Activated CD8-positive, alpha-beta memory T cell treated with anti-CD3 and anti-CD28 coated beads for 1 hour (primary cell): ENCODE measurements at regions not wholly inside any gene's neighbourhood (a gene's known extent, or its start where the extent isn't known, plus 50 kb on each side); places are given as distances from the start of the nearest gene placed in this dataset.

Experiments used
- DNase-seq, 2 donors: peaks; one replicate each; pipeline ENCODE4 v3.0.0-alpha.2; 2020; ENCODE audit warnings: low read depth in 1 of 2; ENCODE audit errors: extremely low read depth in 1 of 2

DNA sequence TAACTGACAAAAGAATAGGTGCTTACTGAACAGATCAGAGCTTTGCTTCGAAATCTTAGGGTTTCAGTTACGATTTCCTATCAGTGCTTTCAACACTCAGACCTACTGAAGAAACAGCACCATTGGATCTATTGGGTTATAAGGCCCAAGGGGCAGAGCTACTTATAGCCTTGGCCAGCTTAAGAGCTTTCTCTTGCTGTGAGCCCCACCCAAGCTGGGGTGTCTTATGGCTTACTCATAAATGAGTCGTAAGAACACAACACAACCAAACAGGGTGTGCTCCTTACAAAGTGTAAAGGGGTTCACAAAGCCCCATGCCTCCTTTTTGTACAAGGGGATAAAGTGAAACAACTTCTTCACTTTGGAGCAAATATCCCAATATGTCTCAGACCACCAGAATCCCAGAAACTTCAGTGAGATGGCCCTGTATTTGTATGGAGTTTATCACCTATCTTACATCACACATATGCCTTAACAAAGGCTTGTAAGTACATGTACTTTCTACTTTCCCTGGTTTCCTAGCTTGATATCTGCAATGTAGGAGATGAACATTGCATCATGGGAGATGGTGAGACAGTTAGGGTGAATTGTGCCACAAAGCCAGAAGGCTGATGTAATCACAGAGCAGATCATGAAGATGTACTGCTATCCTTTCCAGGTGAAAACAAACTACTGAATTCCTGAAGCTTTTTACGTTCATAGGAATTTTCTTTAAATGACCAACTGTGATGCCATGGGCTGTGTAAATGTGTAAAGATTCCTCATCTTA, 115.5 kb upstream of the GLI2 start:
- DNase-seq = no peak

DNA sequence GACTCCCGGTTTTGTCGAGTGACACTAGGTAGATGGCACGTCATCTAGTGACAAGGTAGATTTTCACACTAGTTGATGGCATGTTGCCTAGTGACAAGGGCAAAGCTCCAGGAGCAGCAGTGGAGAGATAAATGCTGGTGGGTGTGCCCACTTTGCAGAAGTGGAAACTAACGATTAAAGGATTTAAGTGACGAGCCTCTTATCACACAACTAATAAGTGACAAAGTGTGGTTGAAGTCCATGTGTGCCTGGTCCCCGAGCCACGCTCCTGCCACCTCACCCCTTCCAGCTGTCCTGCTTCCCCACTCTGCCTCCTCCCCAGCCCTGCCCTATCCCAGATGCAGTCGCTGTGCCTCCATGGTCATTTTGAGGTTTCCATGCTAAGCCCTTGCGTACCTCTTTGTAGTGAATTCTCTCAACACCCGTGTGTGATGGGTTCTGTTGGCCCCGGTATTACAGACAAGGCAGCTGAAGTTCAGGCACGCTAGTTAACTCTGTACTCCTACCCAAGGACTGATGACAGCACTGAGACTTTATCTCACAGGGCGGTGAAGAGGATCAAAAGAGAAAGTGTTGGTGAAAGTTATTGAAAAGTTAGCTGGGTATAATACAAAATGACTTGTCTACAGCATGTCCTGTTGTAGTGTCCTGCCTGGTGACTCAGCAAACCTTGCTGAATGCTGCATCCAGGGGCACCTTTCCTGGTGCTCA, 113.4 kb upstream of the GLI2 start:
- no peak for DNase-seq

GRCh38 chr2:120622886-120623753, 112.5 kb upstream of the GLI2 start:
- DNase-seq = no peak

DNA sequence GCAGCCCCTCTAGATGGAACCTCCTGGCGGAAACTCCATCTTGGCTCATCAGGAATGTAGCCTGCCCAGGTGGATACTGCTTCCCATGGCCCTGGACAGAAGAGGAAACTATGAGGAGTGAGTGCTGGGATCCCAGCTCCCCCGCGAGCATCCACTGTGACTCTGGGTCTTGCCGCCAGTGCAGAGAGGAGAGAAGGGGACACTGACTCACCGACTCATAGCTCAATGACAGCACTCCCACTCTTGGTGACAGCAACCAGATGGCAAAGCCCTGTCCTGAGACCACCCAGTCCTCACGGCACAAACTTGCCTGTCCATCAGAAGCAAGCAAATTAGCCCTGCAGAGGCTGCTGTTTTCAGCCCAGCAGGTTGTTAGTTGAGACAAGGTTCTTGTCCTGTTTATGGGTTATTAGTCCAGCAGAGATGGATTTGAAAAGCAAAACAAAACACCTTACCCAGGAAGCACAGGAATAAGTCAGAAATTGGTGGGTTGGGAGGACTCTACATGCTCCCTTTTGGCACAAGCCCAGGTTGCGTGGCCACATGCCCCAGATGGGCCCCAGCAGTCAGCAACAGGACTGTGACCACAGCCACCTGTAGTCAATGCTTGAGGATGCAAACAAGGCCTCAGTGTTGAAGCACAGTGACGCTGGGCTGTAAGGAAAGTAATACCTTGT, 111.5 kb upstream of the GLI2 start:
- DNase-seq = no peak

GRCh38 chr2:120624738-120625446, 110.8 kb upstream of the GLI2 start:
- no peak for DNase-seq

DNA sequence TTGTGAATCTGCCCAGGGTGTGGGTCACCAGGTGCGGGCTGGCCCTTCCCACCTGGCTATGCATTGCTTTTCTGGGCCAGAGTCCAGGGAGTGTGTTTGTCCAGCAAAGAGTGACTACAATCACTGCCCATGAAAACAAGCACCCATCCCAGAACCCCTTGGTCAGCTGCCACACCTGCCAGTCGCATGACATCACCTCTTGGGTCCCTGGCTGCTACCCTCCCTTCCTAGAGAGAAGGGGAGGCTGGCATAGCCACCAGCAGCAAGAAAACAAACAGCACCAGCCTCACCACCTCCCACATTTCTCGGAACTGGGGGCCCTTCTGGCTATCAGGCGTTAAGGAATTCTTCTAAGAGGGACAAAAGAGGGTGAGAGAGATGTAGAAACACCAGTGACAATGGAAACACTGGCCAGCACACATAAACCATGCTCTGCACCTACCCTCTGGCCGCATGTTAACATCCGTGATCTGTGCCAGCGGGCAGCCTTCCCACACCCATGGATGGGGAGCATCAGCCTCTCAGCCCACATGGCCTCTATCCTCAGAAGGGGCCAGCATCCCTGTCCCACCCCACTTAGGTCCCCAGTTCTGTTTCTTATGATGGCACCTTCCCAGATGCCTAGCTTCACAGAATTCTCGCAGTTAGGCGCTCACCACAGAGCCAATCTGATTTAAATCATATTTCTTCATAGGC, 109.7 kb upstream of the GLI2 start:
- no peak for DNase-seq

GRCh38 chr2:120626566-120626965, 109.1 kb upstream of the GLI2 start:
- DNase-seq = no peak

DNA sequence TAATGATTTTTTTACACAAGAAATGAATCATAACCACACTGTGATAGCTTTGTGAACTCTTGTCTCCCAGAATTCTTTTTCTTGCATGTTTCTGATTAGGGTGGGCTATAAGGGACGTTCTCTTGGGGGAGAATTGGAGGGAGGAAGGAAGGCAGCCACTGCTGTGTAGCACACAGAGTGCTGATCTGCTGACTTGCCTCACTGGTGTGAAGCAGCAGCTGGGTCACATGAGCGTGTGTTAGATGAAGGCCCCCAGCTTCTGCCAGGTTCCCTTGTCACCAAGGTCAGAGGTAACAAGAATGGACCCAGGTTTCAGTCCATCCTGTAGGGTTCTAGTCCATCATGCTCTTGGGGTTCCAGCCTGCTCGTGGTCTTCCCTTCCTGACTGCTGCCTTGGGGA, 107.4 kb upstream of the GLI2 start:
- DNase-seq = no peak

GRCh38 chr2:120629241-120629895, 106.3 kb upstream of the GLI2 start:
- DNase-seq = no peak

DNA sequence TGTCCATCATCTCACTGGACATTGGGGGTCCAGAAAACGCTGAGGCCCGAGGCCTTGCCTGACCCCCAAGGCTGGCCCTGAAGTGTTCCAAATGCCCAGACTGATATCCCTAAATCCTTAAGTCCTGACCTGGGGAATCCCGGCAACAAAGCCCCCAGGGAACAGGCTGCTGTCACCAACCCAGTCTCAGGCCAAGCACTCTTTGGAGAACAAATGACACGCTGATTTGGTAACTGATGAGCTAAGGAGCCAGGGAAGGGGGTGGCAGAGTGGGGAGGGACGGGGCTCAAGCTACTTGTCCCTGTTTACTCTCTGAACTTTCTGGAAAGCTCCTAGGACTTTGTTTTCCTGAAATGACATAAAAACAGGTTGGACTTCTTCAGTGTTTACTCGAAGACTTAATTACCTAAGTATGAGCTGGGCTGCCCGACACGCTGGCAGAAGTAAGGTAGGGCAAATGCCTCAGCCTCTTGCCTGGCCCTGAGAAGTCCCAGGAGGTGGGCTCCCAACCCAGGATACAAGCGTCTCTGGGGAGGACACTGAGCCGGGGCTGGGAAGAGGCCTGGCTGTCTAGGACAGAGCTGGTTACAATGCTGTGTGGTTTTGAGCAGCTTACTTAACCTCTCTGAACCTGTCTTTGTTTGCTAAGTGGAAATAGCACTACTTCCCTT, 105.5 kb upstream of the GLI2 start:
- DNase-seq = no peak

GRCh38 chr2:120631236-120631635, 104.4 kb upstream of the GLI2 start:
- DNase-seq = no peak

- DNase-seq = no peak
These were observed 103.9 kb upstream of the GLI2 start for GRCh38 chr2:120631724-120632123.

GRCh38 chr2:120632796-120633646, 102.6 kb upstream of the GLI2 start:
- DNase-seq = no peak

- no peak for DNase-seq
These were observed 101.1 kb upstream of the GLI2 start for GRCh38 chr2:120634533-120634932.

- no peak for DNase-seq
These were observed 100.5 kb upstream of the GLI2 start for GRCh38 chr2:120635146-120635545.

DNA sequence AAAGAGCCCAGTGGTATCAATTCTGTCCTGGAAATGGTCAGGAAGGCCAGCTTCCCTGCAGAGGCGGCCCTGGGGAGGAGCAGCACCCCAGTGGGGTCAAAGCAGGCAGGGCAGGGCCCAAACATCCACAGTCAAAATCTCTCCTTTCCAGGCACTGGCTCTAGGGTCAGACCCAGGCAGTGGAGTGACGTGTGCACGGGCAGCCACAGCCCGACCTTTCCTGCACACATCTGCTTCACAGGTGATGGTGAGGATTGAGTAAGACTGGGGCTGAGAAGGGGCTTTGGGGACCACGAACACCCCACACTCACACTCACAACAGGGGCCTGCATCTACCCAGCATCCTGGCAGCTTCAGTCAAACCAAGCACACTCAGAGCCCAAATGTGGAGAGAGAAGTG, 97.8 kb upstream of the GLI2 start:
- DNase-seq = no peak

DNA sequence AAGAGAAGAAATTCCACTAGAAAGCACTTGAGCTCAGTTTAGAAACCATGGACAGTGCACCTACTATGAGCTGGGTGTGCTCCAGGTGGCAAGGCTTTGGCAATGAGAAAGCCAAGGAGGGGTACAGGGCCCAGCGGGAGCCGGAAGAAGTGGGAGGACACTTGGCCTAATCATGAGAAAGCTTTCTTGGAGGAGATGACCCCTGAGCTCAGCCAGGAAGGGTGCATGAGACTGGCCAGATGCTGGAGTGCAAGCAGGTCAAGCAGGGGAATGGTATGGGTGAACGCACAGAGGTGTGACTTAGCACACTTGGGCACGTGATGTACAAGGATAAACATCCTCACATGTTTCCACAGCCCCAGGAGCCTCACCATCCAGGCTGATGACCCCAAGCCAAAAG, 97.2 kb upstream of the GLI2 start:
- DNase-seq = no peak

DNA sequence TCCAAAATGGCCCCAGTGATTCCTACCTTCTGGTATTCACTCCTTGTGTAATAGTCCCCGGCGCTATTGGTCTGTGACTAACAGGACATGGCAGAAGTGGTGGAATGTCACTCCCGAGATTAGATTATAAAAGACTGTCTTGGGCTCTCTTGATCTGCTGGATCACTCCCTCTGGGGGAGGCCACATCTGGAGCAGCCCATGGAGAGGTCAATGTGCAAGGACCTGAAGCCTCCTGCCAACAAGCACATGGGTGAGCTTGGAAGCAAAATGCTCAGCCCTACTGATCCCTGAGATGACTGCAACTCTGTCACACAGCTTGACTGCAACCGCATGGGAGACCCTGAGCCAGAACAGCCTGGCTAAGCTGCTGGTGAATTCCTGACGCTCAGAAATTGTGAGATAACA, 94.3 kb upstream of the GLI2 start:
- no peak for DNase-seq
